Lower leg skin (tissue), 4 donors: ENCODE measurements at regions not wholly inside any gene's neighbourhood (a gene's known extent, or its start where the extent isn't known, plus 50 kb on each side); places are given as distances from the start of the nearest gene placed in this dataset.

Experiments used
- DNase-seq, 2 donors: peaks; one replicate each; pipeline ENCODE4 v3.0.0-alpha.2; 2019; ENCODE audit warnings: low spot score in 2 of 2
- H3K4me3 ChIP-seq: fragments of 200-600 bp; sonication (generic); 2 replicates; pipeline ENCODE4 v1.5.1; 2017; ENCODE audit warnings: mild to moderate bottlenecking, low read depth; ENCODE audit not compliant: poor library complexity, severe bottlenecking
- CTCF ChIP-seq, 3 donors: fragments of 450-650 bp; IDR thresholded peaks; one replicate each; pipeline ENCODE4 v1.5.1; 2016; ENCODE audit warnings: antibody characterized with exemption in 3 of 3, mild to moderate bottlenecking in 3 of 3, moderate library complexity in 2 of 3
- POLR2A ChIP-seq, 2 donors: fragments of 450-650 bp; IDR thresholded peaks; one replicate each; pipeline ENCODE4 v1.6.1; 2016 to 2017; ENCODE audit warnings: antibody characterized with exemption in 2 of 2, mild to moderate bottlenecking in 1 of 2, moderate library complexity in 1 of 2
- WGBS, 2 donors: methylation state at CpG; one replicate each; pipeline ENCODE4 v1.1.5; 2018; 5-methylcytosine and 5-hydroxymethylcytosine counted together
- intact Hi-C: fragments of 100-400 bp; cut with DNase I; formaldehyde crosslinking; loops from one replicate; pipeline ENCODE4 v1.15.0; 2023; ENCODE audit warnings: low total_unique reads

- TF ChIP-seq CTCF (IDR thresholded peaks at IDR 0.05), result no peak
- TF ChIP-seq POLR2A (IDR thresholded peaks at IDR 0.05), result no peak
- no peak overlapping the region for H3K4me3 ChIP-seq
- intact Hi-C loops, result no loop called here
Observed at GRCh38 chr5:93251347-93251746, 329.7 kb downstream of the NR2F1-AS1 start.

GRCh38 chr5:93250424-93250823, 330.6 kb downstream of the NR2F1-AS1 start:
- no peak overlapping the region for H3K4me3 ChIP-seq
- no peak for TF ChIP-seq CTCF (IDR thresholded peaks at IDR 0.05)
- TF ChIP-seq POLR2A (IDR thresholded peaks at IDR 0.05), result no peak
- 50 to 51% methylated on average over 2 of the region's 2 CpGs for WGBS, 2 donors
- DNase-seq, result no peak
- intact Hi-C loops, result no loop called here

More at GRCh38 chr5:93251347-93251746, 329.7 kb downstream of the NR2F1-AS1 start:
- DNase-seq, result no peak
- 86 to 92% methylated on average over 2 of the region's 2 CpGs for WGBS, 2 donors

GRCh38 chr5:93249651-93250289, 331.2 kb downstream of the NR2F1-AS1 start:
- 73 to 85% methylated on average over 11 of the region's 11 CpGs for WGBS, 2 donors
- intact Hi-C loops, result no loop called here

GRCh38 chr5:93247105-93247504, 333.9 kb downstream of the NR2F1-AS1 start:
- H3K4me3 ChIP-seq, result no peak overlapping the region
- intact Hi-C loops, result no loop called here
- 55 to 58% methylated on average over 3 of the region's 3 CpGs for WGBS, 2 donors

More at GRCh38 chr5:93249651-93250289, 331.2 kb downstream of the NR2F1-AS1 start:
- H3K4me3 ChIP-seq, result no peak overlapping the region
- no peak for TF ChIP-seq CTCF (IDR thresholded peaks at IDR 0.05)
- DNase-seq, result no peak

GRCh38 chr5:93246090-93246855, 334.7 kb downstream of the NR2F1-AS1 start:
- 38 to 52% methylated on average over 6 of the region's 6 CpGs for WGBS, 2 donors
- TF ChIP-seq POLR2A (IDR thresholded peaks at IDR 0.05) (no peak), CTCF (IDR thresholded peaks at IDR 0.05) (no peak)
- H3K4me3 ChIP-seq, result no peak overlapping the region
- intact Hi-C loops, result no loop called here
- no peak for DNase-seq

More at GRCh38 chr5:93247105-93247504, 333.9 kb downstream of the NR2F1-AS1 start:
- no peak for DNase-seq
- TF ChIP-seq POLR2A (IDR thresholded peaks at IDR 0.05), result no peak
- TF ChIP-seq CTCF (IDR thresholded peaks at IDR 0.05), result no peak
